Panc1 (cell line): ENCODE measurements at regions not wholly inside any gene's neighbourhood (a gene's known extent, or its start where the extent isn't known, plus 50 kb on each side); places are given as distances from the start of the nearest gene placed in this dataset.

ENCODE experiments used
- ATAC-seq: fragments of 200-7000 bp; cut with Tn5 transposase; 2 replicates; pipeline ENCODE4 v1.9.1; 2020; ENCODE audit warnings: mild to moderate bottlenecking, moderate library complexity
- BruUV-seq: library from RNA; stranded (reverse); fragments of 400-500 nt; replicated peaks from 2 replicates; lab custom pipeline; 2021; lab: Mats Ljungman, UMichigan
- CTCF ChIA-PET: fragments of 300-600 bp; sonication (Branson Sonifier 250); formaldehyde crosslinking; loops from one replicate; lab custom pipeline; 2022; ENCODE audit warnings: antibody characterized with exemption; lab: Charles Lee
- POLR2A ChIA-PET: fragments of 300-600 bp; sonication (Branson Sonifier 250); formaldehyde crosslinking; loops from one replicate; lab custom pipeline; 2022; ENCODE audit warnings: antibody characterized with exemption; lab: Charles Lee
- DNase-seq: peaks from one replicate; pipeline ENCODE4 v3.0.0-alpha.2; 2010; ENCODE audit warnings: low read depth, low spot score
- H3K27ac ChIP-seq: 2 replicates; pipeline ENCODE4 v1.5.1; 2011; ENCODE audit warnings: mild to moderate bottlenecking, low read length, inconsistent platforms
- H3K27me3 ChIP-seq: fragments of 200-500 bp; sonication (Bioruptor generic); 2 replicates; pipeline ENCODE4 v1.6.0; 2014; ENCODE audit warnings: low read length, inconsistent platforms; ENCODE audit not compliant: control insufficient read depth, insufficient read depth
- H3K36me3 ChIP-seq: fragments of 200-500 bp; sonication (Bioruptor generic); 2 replicates; pipeline ENCODE4 v1.5.1; 2014; ENCODE audit warnings: inconsistent platforms, mild to moderate bottlenecking, low read length, moderate library complexity; ENCODE audit not compliant: control insufficient read depth, insufficient read depth
- H3K4me1 ChIP-seq: 2 replicates; pipeline ENCODE4 v1.5.1; 2011; ENCODE audit warnings: inconsistent platforms, mild to moderate bottlenecking, low read length, moderate library complexity; ENCODE audit not compliant: control insufficient read depth, insufficient read depth
- H3K4me3 ChIP-seq, 2 experiments: 2 replicates each; pipeline ENCODE4 v1.5.1; 2011 to 2012; ENCODE audit warnings: low read depth in 2 of 2, low read length in 2 of 2, mild to moderate bottlenecking in 2 of 2, inconsistent platforms in 1 of 2, moderate library complexity in 1 of 2
- H3K9me3 ChIP-seq: fragments of 200-500 bp; sonication (Bioruptor generic); 2 replicates; pipeline ENCODE4 v1.5.1; 2014; ENCODE audit warnings: low read depth, mild to moderate bottlenecking, inconsistent platforms, low read length, moderate library complexity; ENCODE audit not compliant: control insufficient read depth, insufficient read depth
- POLR2AphosphoS5 ChIP-seq: IDR thresholded peaks from 2 replicates; pipeline ENCODE4 v1.6.1; 2012; ENCODE audit warnings: mild to moderate bottlenecking, low read depth, low read length, moderate library complexity
- SIN3A ChIP-seq: IDR thresholded peaks from 2 replicates; pipeline ENCODE4 v1.6.1; 2012; ENCODE audit warnings: low read depth, mild to moderate bottlenecking, low read length, moderate library complexity, borderline replicate concordance; ENCODE audit not compliant: insufficient read depth
- TCF7L2 ChIP-seq: IDR thresholded peaks from 2 replicates; pipeline ENCODE4 v1.6.1; 2011; ENCODE audit warnings: mild to moderate bottlenecking, low read depth, low read length, inconsistent platforms
- in situ Hi-C: cut with HindIII; loops from 2 replicates; pipeline ENCODE4 v1.10.0; 2016; ENCODE audit warnings: low sequenced_read_pairs, low pct_unique_long_range_greater_than_20kb
- intact Hi-C: fragments of 100-400 bp; cut with micrococcal nuclease; formaldehyde crosslinking; loops from one replicate; pipeline ENCODE4 v1.10.0; 2022; ENCODE audit not compliant: unreplicated experiment
- TF ChIP-seq, protein P1 (sequence below): fragments of 450-650 bp; IDR thresholded peaks from 2 replicates; pipeline ENCODE4 v1.5.1; 2017; ENCODE audit warnings: mild to moderate bottlenecking
- TF ChIP-seq, protein P2 (sequence below), 2 experiments: IDR thresholded peaks; 2 replicates each; pipeline ENCODE4 v1.6.1; 2011 to 2012; ENCODE audit warnings: low read depth in 2 of 2, control low read depth in 1 of 2, low read length in 1 of 2, mild to moderate bottlenecking in 1 of 2, moderate library complexity in 1 of 2; ENCODE audit not compliant: insufficient read depth in 1 of 2

DNA sequence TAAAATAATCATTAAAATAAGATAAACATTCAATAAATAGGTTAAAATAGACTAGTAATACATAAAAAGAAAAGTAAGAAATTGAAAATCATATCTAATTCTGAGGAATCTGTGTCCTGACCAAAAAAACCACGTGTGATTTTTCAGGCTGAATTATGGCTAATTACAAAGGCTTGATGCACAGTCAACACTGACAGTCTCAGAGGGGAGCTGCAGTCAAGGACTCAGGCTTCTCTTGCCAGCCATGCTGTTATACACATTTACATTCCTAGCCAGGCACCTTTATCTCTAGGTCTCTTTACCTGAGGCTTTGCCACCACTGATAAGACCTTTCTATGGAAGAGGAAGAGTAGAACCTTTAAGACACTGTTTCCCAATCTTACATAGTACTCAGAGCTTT lies 1737.7 kb upstream of the PCDH10 start:
- DNase-seq (no peak), ATAC-seq (no peak)
- CTCF ChIA-PET = no interaction called here
- in situ Hi-C loops (no loop called here), intact Hi-C loops (no loop called here)
- BruUV-seq = no TSS peak
- Histone ChIP-seq H3K27me3 (no peaks in the 10 kb centered on the region), H3K9me3 (no peaks in the 10 kb centered on the region), H3K4me3 (no peak overlapping the region), H3K27ac (no peak overlapping the region), H3K4me1 (no peaks in the 10 kb centered on the region), H3K36me3 (no peaks in the 10 kb centered on the region)
- POLR2A ChIA-PET = no interaction called here
- TF ChIP-seq, protein P1, sequence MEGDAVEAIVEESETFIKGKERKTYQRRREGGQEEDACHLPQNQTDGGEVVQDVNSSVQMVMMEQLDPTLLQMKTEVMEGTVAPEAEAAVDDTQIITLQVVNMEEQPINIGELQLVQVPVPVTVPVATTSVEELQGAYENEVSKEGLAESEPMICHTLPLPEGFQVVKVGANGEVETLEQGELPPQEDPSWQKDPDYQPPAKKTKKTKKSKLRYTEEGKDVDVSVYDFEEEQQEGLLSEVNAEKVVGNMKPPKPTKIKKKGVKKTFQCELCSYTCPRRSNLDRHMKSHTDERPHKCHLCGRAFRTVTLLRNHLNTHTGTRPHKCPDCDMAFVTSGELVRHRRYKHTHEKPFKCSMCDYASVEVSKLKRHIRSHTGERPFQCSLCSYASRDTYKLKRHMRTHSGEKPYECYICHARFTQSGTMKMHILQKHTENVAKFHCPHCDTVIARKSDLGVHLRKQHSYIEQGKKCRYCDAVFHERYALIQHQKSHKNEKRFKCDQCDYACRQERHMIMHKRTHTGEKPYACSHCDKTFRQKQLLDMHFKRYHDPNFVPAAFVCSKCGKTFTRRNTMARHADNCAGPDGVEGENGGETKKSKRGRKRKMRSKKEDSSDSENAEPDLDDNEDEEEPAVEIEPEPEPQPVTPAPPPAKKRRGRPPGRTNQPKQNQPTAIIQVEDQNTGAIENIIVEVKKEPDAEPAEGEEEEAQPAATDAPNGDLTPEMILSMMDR = no peak
- no peak for TF ChIP-seq TCF7L2
- TF ChIP-seq SIN3A = no peak
- TF ChIP-seq, protein P2, sequence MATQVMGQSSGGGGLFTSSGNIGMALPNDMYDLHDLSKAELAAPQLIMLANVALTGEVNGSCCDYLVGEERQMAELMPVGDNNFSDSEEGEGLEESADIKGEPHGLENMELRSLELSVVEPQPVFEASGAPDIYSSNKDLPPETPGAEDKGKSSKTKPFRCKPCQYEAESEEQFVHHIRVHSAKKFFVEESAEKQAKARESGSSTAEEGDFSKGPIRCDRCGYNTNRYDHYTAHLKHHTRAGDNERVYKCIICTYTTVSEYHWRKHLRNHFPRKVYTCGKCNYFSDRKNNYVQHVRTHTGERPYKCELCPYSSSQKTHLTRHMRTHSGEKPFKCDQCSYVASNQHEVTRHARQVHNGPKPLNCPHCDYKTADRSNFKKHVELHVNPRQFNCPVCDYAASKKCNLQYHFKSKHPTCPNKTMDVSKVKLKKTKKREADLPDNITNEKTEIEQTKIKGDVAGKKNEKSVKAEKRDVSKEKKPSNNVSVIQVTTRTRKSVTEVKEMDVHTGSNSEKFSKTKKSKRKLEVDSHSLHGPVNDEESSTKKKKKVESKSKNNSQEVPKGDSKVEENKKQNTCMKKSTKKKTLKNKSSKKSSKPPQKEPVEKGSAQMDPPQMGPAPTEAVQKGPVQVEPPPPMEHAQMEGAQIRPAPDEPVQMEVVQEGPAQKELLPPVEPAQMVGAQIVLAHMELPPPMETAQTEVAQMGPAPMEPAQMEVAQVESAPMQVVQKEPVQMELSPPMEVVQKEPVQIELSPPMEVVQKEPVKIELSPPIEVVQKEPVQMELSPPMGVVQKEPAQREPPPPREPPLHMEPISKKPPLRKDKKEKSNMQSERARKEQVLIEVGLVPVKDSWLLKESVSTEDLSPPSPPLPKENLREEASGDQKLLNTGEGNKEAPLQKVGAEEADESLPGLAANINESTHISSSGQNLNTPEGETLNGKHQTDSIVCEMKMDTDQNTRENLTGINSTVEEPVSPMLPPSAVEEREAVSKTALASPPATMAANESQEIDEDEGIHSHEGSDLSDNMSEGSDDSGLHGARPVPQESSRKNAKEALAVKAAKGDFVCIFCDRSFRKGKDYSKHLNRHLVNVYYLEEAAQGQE (IDR thresholded peaks at IDR 0.05; ENCODE audit: insufficient read depth in 1 of 2, low read depth in 2 of 2, low read length in 1 of 2) = no peak
- no peak for TF ChIP-seq POLR2AphosphoS5

DNA sequence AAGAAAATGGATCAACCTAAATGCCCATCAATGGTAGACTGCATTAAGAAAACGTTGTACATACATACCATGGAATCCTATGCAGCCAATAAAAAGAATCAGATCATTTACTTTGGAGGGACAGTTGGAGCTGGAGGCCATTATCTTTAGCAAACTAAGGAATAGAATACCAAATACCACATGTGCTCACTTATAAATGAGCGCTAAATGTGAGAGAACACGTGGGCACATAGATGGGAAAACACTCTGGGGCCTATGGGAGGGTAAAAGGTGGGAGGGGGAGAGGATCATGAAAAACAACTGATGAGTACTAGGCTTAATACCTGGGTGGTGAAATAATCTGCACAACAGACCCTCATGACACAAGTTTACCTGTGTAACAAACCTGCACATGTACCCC lies 1729.9 kb upstream of the PCDH10 start:
- H3K4me3 ChIP-seq = no peak overlapping the region
- TF ChIP-seq POLR2AphosphoS5 (no peak), SIN3A (no peak), TCF7L2 (no peak)
- TF ChIP-seq, protein P1 = no peak
- TF ChIP-seq, protein P2 (IDR thresholded peaks at IDR 0.05; ENCODE audit: insufficient read depth in 1 of 2, low read depth in 2 of 2, low read length in 1 of 2) = no peak
- no peaks in the 10 kb centered on the region for H3K4me1 ChIP-seq
- intact Hi-C loops (no loop called here), in situ Hi-C loops (no loop called here)
- H3K27ac ChIP-seq = no peak overlapping the region
- CTCF ChIA-PET = no interaction called here
- BruUV-seq = no TSS peak
- POLR2A ChIA-PET = no interaction called here
- no peaks in the 10 kb centered on the region for H3K27me3 ChIP-seq
- ATAC-seq (no peak), DNase-seq (no peak)
- no peaks in the 10 kb centered on the region for H3K36me3 ChIP-seq
- no peaks in the 10 kb centered on the region for H3K9me3 ChIP-seq
